GM23338 (cell line): ENCODE measurements at regions not wholly inside any gene's neighbourhood (a gene's known extent, or its start where the extent isn't known, plus 50 kb on each side); places are given as distances from the start of the nearest gene placed in this dataset.
"Not testable (repeated sequence)": the region's sequence is repeated elsewhere in the genome, so short reads cannot be mapped to it uniquely, and the experiment has no call there.

ENCODE experiments used
- ATAC-seq: fragments of 200-7000 bp; cut with Tn5 transposase; 3 replicates; pipeline ENCODE4 v1.9.1; 2020
- DNase-seq: peaks from one replicate; pipeline ENCODE4 v3.0.0-alpha.2; 2015; ENCODE audit warnings: low spot score
- H2AFZ ChIP-seq: fragments of 200-600 bp; sonication (generic); 2 replicates; pipeline ENCODE4 v1.8.0; 2016; ENCODE audit warnings: antibody characterized with exemption, mild to moderate bottlenecking, moderate library complexity
- H3F3A ChIP-seq: fragments of 200-600 bp; sonication (generic); replicated peaks from 2 replicates; pipeline ENCODE4 v1.8.0; 2017; ENCODE audit warnings: antibody characterized with exemption, mixed run types, low read depth
- H3K27ac ChIP-seq: fragments of 200-600 bp; sonication (generic); 2 replicates; pipeline ENCODE4 v1.6.1; 2016; ENCODE audit warnings: low read depth
- H3K27me3 ChIP-seq: fragments of 200-600 bp; sonication (generic); 2 replicates; pipeline ENCODE4 v1.8.0; 2016; ENCODE audit warnings: mild to moderate bottlenecking, mixed run types, moderate library complexity; ENCODE audit not compliant: insufficient read depth
- H3K36me3 ChIP-seq: fragments of 200-600 bp; sonication (generic); 2 replicates; pipeline ENCODE4 v1.8.0; 2016; ENCODE audit warnings: mild to moderate bottlenecking; ENCODE audit not compliant: insufficient read depth
- H3K4me1 ChIP-seq: fragments of 200-600 bp; sonication (generic); 2 replicates; pipeline ENCODE4 v1.8.0; 2016; ENCODE audit warnings: mild to moderate bottlenecking, moderate library complexity; ENCODE audit not compliant: insufficient read depth
- H3K4me2 ChIP-seq: fragments of 200-600 bp; sonication (generic); 2 replicates; pipeline ENCODE4 v1.7.1; 2017; ENCODE audit warnings: mixed run types
- H3K4me3 ChIP-seq: fragments of 200-600 bp; sonication (generic); 2 replicates; pipeline ENCODE4 v1.6.1; 2016; ENCODE audit warnings: mixed run types
- H3K79me2 ChIP-seq: fragments of 200-600 bp; sonication (generic); replicated peaks from 2 replicates; pipeline ENCODE4 v1.8.0; 2017; ENCODE audit warnings: mild to moderate bottlenecking; ENCODE audit not compliant: insufficient read depth
- H3K9me2 ChIP-seq: fragments of 200-600 bp; sonication (generic); 2 replicates; pipeline ENCODE4 v1.8.0; 2017; ENCODE audit not compliant: insufficient read depth
- H4K20me1 ChIP-seq: fragments of 200-600 bp; sonication (generic); replicated peaks from 2 replicates; pipeline ENCODE4 v1.8.0; 2017; ENCODE audit warnings: mild to moderate bottlenecking; ENCODE audit not compliant: insufficient read depth
- H3K27ac Mint-ChIP-seq: 2 replicates; pipeline ENCODE4 v1.8.0; 2020; ENCODE audit warnings: inconsistent platforms, mild to moderate bottlenecking, moderate library complexity, mixed read lengths
- H3K27me3 Mint-ChIP-seq: 3 replicates; pipeline ENCODE4 v1.8.0; 2022; ENCODE audit warnings: low read depth, mild to moderate bottlenecking, moderate library complexity, mixed read lengths, inconsistent platforms; ENCODE audit not compliant: insufficient read depth, poor library complexity
- H3K36me3 Mint-ChIP-seq: 3 replicates; pipeline ENCODE4 v1.8.0; 2021; ENCODE audit warnings: low read depth, mild to moderate bottlenecking, inconsistent platforms, moderate library complexity, mixed read lengths
- H3K4me1 Mint-ChIP-seq: 3 replicates; pipeline ENCODE4 v1.8.0; 2020; ENCODE audit warnings: mild to moderate bottlenecking, inconsistent platforms, mixed read lengths
- H3K4me3 Mint-ChIP-seq: 3 replicates; pipeline ENCODE4 v1.8.0; 2021; ENCODE audit warnings: moderate library complexity, mild to moderate bottlenecking, inconsistent platforms, mixed read lengths
- H3K9me3 Mint-ChIP-seq: 3 replicates; pipeline ENCODE4 v1.8.0; 2020; ENCODE audit warnings: moderate library complexity, mild to moderate bottlenecking, inconsistent platforms, mixed read lengths
- CTCF ChIP-seq, 2 experiments: fragments of 200-600 bp in 1 of 2; sonication (generic) in 1 of 2; conservative IDR thresholded peaks; 2 replicates each; pipeline versions ENCODE4 v1.5.1 to v1.6.1; 2016 to 2017; ENCODE audit warnings: antibody characterized with exemption in 2 of 2, low read depth in 2 of 2, mild to moderate bottlenecking in 2 of 2, moderate library complexity in 1 of 2
- EZH2phosphoT487 ChIP-seq: fragments of 200-600 bp; sonication (generic); IDR thresholded peaks from one replicate; pipeline ENCODE4 v1.8.1; 2018; ENCODE audit warnings: antibody characterized with exemption; ENCODE audit not compliant: unreplicated experiment
- JUNB ChIP-seq: IDR thresholded peaks from one replicate; pipeline ENCODE4 v1.6.1; 2016; ENCODE audit warnings: antibody characterized with exemption; ENCODE audit not compliant: unreplicated experiment
- REST ChIP-seq: IDR thresholded peaks from one replicate; pipeline ENCODE4 v1.6.1; 2018; ENCODE audit warnings: antibody characterized with exemption; ENCODE audit not compliant: unreplicated experiment
- STAT1 ChIP-seq: IDR thresholded peaks from one replicate; pipeline ENCODE4 v1.6.1; 2016; ENCODE audit warnings: antibody characterized with exemption; ENCODE audit not compliant: unreplicated experiment
- ZNF114 ChIP-seq: fragments of 250-450 bp; sonication (Bioruptor Pico); IDR thresholded peaks from 2 replicates; pipeline ENCODE4 v1.5.0; 2020; ENCODE audit warnings: mild to moderate bottlenecking, moderate library complexity
- ZNF331 ChIP-seq: fragments of 250-450 bp; sonication (Bioruptor Pico); IDR thresholded peaks from 2 replicates; pipeline ENCODE4 v1.5.0; 2020; ENCODE audit warnings: low read depth, mild to moderate bottlenecking, moderate library complexity

- Histone ChIP-seq H3K4me2 (no peak overlapping the region), H4K20me1 (no peaks in the 10 kb centered on the region), H2AFZ (no peak overlapping the region), H3K9me2 (no peaks in the 10 kb centered on the region), H3K36me3 (peaks cover 5% of the 10 kb centered on the region; the same call in 1 of the 2 replicates), H3K79me2 (no peaks in the 10 kb centered on the region), H3K4me1 (no peaks in the 10 kb centered on the region), H3K27me3 (no peaks in the 10 kb centered on the region), H3K4me3 (no peak overlapping the region), H3K27ac (no peak overlapping the region), H3F3A (no peaks in the 10 kb centered on the region)
- peaks cover 80% of the 10 kb centered on the region for H3K9me3 Mint-ChIP-seq
- H3K4me1 Mint-ChIP-seq: no peaks in the 10 kb centered on the region
- TF ChIP-seq REST: no peak
- no peak for TF ChIP-seq STAT1
- DNase-seq (no peak), ATAC-seq (no peak)
- peaks cover 23% of the 10 kb centered on the region for H3K36me3 Mint-ChIP-seq
- no peak overlapping the region for H3K27ac Mint-ChIP-seq
- no peaks in the 10 kb centered on the region for H3K27me3 Mint-ChIP-seq
- H3K4me3 Mint-ChIP-seq: no peak overlapping the region
Observed at GRCh38 chr18:71362140-71362539, 1073.3 kb downstream of the SOCS6 start.

- not testable (repeated sequence) for H3F3A ChIP-seq, H3K36me3 ChIP-seq, ATAC-seq, H3K79me2 ChIP-seq, H3K27ac ChIP-seq, H4K20me1 ChIP-seq, H3K9me2 ChIP-seq, H3K4me3 ChIP-seq, H3K4me1 ChIP-seq, H3K4me3 Mint-ChIP-seq, H3K27ac Mint-ChIP-seq, H3K36me3 Mint-ChIP-seq, H3K4me2 ChIP-seq, H3K27me3 ChIP-seq, DNase-seq, H3K27me3 Mint-ChIP-seq, H2AFZ ChIP-seq, H3K4me1 Mint-ChIP-seq
- H3K9me3 Mint-ChIP-seq: peaks cover 79% of the 10 kb centered on the region
Observed at GRCh38 chr18:71355599-71355998, 1066.8 kb downstream of the SOCS6 start.

- no peak for DNase-seq
- Mint-ChIP-seq H3K27ac (no peak overlapping the region), H3K4me3 (no peak overlapping the region), H3K36me3 (peaks cover 20% of the 10 kb centered on the region; the same call in 1 of the 3 replicates), H3K27me3 (no peaks in the 10 kb centered on the region), H3K4me1 (no peaks in the 10 kb centered on the region), H3K9me3 (peaks cover 80% of the 10 kb centered on the region)
- no peaks in the 10 kb centered on the region for H3K9me2 ChIP-seq
- H3K36me3 ChIP-seq: no peaks in the 10 kb centered on the region
- H3F3A ChIP-seq: no peaks in the 10 kb centered on the region
- no peak for ATAC-seq
- no peaks in the 10 kb centered on the region for H3K79me2 ChIP-seq
- no peak overlapping the region for H3K4me2 ChIP-seq
- H3K27me3 ChIP-seq: no peaks in the 10 kb centered on the region
- TF ChIP-seq JUNB: no peak
- no peak for TF ChIP-seq ZNF114 (CRISPR knock-in tag)
- no peak for TF ChIP-seq REST
- TF ChIP-seq CTCF (conservative IDR thresholded peaks at IDR 0.05; ENCODE audit: low read depth in 2 of 2): no peak
- TF ChIP-seq EZH2phosphoT487: no peak
- TF ChIP-seq ZNF331 (CRISPR knock-in tag): no peak
- H3K27ac ChIP-seq: no peak overlapping the region
- H3K4me3 ChIP-seq: no peak overlapping the region
- no peak overlapping the region for H2AFZ ChIP-seq
- no peaks in the 10 kb centered on the region for H4K20me1 ChIP-seq
- no peaks in the 10 kb centered on the region for H3K4me1 ChIP-seq
Observed at GRCh38 chr18:71352618-71353017, 1063.8 kb downstream of the SOCS6 start.
